Suppressor macrophage treated with lipopolysaccharide for 1 hour (primary cell): ENCODE measurements at regions not wholly inside any gene's neighbourhood (a gene's known extent, or its start where the extent isn't known, plus 50 kb on each side); places are given as distances from the start of the nearest gene placed in this dataset.
"Not testable (repeated sequence)": the region's sequence is repeated elsewhere in the genome, so short reads cannot be mapped to it uniquely, and the experiment has no call there.

ENCODE experiments used
- DNase-seq, 3 donors: peaks; one replicate each; pipeline ENCODE4 v3.0.0-alpha.2; 2020 to 2022

DNA sequence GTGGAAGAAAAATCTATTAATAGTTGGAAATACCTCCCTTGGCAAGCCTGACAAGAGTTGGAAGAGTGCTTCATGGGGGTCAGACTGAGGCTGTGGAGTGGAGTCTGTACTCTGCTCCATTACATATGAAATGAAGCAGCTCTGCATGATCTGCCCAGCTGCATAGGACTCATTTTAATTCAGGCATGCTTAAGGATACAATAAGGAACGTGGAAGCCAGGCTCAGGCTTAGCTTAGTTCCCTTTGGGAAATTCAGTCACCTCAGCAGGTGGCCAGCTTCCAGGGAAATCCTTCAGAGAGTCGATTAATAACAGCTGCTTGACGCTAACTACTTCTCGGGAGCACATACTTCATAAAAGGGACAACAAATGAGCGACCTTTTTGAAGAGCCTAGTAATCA, 1672.9 kb upstream of the WWC1 start:
- no peak for DNase-seq

DNA sequence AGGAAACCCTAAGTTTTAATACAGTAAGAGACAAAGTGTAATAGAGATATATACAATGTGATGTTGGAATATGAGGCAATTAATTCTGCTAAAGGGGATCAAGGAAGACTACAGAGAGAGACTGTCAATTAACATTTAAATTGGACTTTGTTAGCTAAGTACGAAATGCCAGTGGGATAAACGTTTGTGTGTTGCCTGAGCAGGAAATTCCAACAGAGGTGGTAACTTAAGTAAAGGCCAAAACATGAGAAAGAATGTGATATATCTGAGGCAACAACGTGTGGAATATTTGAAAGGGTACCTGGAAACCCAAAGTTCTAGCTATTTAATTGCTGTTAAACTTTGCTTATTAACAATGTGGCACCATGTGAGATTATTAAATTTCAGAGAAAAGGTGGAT, 1666.9 kb upstream of the WWC1 start:
- no peak for DNase-seq

DNA sequence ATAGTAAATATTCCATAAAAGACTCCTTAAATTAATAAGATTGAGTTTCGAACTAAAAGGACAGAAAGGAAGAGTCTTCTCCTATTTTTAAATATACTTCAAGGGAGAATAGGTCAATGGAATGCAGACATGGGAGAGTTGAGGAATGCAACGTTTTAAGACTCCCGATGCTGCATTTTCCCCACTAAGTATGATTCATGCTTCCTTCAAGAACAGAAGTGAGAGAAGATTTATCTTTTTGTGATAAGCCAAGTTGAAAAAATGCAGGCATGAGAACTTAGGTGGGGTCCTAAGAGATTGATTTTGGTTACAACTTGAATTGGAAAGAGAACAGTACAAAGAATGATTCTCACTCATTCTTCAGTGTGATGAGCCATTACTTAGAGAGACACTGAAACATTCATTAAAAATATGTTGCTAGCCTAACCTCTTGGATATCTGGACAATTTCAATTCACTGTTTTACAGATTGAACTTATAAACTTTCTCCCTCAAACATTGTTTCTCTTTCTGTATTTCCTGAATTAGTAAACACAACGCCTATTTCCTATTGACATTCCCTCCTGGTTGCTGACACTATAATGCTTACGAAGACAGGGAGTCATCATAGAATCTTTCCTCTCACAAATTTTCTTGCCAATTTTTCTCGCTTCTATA, 1666.1 kb upstream of the WWC1 start:
- no peak for DNase-seq

DNA sequence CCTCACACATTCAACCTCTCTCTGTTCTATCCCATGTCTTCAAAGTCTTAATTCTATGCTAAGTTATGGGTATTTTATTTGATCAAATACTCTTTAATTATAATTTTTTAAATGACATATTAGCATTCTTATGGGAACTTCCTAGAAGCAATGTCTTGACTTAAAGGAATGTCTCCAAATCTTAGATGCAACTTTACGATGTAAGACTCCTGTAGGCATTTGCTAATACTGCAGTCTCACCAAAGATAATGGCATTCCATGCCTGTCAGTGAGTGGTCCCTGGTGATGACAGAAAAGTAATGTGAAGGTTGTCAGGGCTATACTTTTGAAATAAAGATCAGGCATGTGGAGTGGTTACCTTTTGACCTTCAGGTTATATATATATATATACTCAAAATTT, 1654.2 kb upstream of the WWC1 start:
- DNase-seq, result no peak

DNA sequence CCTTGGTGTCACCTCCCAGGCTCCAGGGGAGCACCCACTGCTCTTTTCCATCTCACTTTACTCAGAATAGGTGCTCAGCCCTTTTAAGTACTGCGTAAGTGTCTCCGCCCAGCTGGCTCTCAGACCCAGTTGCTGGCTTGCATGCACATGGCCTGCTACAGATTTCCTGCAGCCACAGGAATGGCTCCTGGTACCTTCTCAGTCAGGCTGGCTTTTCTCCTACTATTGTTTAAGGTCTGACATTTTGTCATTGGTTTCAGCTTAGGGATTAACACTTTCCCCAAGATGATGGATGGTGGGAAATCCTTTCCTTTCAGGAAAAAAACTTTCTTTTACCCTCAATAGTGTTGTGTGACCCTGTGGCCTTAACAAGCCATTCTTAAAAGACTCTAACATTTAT, 1652.3 kb upstream of the WWC1 start:
- no peak for DNase-seq

DNA sequence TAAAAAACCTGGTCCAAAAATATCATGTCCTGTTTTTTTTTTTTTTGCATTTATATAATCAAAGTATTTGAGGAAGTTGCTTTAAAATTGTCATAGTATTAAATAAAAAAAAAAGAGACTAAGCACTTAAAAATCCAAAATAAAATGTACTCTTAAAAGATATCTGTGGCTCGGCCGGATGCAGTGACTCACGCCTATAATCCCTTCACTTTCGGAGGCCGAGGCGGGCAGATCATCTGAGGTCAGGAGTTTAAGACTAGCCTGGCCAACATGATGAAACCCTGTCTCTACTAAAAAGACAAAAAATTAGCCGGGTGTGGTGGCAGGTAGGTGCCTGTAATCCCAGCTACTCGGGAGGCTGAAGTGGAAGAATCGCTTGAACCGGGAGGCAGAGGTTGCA, 1651.3 kb upstream of the WWC1 start:
- not testable (repeated sequence) for DNase-seq

DNA sequence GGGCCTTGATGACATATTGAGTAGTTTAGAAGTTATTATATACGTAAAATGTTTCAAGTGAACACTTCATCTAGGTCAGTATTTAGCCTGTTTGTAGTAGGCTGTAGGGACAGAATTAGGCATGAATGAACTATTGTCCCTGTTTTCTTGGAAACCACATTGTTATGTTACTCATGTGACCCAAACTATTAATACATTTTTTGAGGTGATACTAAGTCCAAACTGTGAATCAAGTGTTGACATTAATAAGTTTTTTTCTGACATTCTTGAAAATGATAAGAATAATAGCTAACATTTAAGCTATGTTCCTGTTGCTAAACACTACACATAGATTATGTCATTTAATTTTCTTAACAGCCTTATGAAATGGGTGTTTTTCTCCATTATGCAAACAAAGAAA, 1642.7 kb upstream of the WWC1 start:
- DNase-seq, result no peak

DNA sequence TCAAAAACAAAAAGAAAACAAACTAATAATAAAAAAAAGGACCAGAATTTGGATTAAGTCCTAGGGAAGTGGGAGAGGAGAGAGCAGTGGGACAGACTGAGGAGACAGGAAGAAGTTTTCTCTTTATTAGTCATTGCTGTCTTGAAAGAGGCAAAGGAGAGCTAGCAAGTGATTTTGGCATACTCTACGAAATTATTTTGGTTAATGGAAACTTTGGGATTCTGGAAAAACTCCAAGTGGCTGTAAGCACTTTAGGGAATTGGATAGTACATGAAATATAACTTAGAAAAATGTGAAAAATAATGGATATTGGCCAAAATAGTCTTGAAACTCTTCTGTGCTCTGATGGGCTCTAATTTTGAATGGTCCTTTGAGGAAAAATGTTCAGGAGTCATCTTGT, 1641.8 kb upstream of the WWC1 start:
- DNase-seq, result no peak

DNA sequence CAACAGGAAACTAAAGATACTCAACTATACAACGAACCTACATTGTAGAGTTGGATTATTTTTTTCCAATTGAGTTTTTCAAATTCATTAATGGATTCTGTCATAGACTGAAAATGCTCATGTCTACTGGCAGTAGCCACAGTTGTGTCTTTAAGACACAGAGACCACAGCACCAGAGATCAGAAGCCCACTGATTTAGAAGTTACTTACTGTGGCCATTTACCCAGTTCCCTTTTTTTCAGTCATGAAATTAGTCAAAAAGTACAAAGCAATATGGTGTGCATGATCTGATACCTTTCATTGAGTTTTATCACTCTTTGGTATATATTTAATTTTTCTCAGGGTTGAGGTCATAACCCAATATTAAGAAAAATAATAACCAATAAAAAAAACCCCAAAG, 1640.2 kb upstream of the WWC1 start:
- no peak for DNase-seq

DNA sequence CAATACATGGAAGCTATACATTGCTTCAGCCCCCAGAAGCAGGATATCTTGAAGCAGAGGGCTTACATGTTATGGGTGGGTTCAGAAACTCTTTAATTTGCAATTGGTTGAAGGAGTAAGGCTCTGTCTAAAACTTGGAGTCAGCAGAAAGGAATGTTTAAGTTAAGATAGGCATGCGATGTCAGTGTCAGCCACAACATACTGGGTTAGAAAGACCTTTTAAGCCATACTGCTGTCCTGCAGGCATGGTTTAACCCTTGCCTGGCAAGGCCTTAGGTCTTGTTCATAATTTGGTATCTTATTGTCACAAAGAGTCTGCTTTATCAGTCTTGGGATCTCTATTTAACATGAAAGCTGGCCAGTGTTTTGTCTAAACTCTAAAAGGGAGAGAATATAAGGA, 1619.6 kb upstream of the WWC1 start:
- no peak for DNase-seq

DNA sequence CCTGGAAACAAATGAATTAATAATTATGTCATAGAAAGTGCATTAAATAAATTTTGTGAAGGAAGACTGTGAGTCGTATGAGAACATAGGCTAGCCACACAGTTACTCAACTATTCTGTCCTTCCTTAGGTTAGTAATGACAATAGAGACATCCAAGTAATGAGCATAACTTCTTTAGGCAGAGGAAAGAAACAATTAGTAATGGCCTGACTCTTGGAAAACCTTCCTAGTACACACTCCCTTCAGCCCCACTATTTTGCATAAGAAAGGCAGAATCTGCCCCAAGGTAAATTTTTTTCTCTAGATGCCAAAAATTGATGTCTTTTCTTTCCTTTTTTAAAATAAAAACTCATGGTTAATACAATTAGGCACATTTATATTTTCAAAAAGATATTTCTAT, 1619.0 kb upstream of the WWC1 start:
- no peak for DNase-seq

DNA sequence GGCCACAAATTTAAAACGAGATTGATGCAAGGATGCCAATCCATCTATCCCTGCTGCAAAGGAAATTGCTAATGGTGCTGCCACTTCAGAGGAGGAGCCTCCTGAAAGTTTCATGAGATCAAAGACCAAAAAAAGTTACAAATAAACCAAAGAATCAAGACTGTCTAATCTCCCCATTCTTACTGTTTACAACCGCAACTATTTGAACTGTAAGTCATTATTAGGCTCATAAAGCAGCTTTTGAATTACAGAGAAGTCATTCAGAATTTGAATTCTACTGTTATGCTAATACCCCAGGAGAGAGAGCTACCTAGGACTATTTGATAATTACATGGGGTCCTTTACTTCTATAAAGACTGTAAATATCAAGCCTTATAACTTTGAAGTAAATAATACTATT, 1613.6 kb upstream of the WWC1 start:
- DNase-seq, result no peak

DNA sequence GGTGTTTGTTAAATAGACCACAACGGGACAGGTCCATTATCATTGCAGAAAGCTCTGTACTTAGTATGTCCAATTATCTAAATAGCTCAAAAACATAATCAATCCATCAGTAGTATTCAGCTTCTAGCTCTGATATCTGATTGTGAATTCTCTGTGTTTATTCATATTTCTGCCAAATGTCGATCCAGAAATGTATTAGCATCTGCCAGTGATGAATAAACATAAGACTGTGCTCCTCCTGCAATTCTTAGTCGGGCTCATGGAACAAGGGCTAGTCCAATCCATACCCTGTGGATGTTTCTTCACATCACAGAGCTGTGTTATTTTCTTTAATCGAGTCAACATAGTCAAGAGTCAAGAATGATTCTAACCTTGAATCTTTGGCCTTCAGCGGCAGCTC, 1612.1 kb upstream of the WWC1 start:
- no peak for DNase-seq

DNA sequence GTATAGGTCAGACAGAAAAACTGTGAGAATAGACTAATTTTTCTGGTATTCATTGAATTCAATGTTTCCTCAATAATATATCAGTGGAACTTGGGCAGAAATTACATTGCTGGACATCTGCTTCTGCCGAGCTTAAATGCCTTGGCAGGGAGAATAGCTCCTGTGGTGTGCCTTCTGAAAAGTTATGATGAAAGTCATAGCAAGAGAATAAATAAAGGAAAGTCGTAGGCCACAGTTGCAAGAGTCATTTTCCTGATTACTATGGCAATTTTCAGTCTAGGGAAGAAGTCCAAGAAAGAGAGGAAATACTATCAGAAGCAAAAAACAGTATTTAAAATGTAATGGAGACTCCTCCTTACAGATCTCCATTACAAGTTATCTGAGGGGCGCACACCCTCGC, 1596.1 kb upstream of the WWC1 start:
- no peak for DNase-seq

DNA sequence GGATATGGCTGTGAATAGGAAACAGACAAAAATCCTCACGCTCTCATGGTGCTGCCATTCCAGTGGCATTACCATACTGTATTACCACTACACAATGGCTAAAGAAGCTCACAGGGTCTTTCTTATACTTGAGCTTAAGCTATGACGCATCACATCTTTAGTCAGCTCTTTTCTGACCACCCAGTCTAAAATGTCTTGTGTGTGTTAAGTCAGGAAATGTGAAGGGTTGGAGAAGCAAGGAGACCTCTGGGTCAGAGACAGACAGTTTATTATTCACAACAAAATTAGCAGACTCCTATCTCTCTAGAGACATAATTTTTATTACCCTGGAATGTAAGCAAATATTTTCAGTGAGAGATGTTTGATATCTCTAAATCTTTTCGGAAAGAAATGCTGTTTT, 1583.2 kb upstream of the WWC1 start:
- no peak for DNase-seq

DNA sequence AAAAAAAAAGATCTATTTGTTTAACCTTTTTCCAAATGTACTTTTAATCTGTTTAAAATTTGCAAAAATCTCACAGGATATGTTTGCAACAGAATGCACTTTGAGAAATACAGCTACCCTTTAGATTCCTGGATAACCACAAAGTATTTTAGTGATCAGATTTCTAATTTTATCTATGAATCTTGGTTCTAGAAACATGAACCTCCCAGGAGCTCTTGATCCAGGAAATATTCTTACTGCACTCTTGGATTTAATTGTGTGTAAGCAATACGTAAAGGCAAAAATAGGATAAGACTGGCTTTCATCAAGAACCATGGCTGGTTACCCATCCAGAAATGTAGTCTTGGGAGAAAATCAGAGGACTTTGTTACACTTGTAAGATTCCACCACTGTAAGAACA, 1581.8 kb upstream of the WWC1 start:
- no peak for DNase-seq

DNA sequence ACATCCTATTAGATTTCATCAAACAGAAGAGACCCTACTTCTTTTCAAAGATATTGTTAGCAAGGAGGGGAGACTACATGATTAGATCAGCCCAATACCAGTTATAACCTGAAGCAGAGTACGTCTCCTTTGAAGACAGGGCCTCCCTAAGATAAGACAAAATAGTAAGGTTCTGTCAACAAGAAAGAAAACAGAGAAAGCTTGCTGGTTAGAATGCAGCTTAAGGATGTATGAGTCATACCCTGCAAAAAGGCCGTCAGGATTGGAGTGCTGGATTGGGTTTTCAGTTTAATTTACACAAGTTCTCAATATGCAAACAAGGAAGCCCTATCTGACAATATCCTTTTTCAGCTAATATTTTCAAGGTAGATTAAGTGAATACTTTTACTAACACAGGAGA, 1581.2 kb upstream of the WWC1 start:
- DNase-seq, result no peak

DNA sequence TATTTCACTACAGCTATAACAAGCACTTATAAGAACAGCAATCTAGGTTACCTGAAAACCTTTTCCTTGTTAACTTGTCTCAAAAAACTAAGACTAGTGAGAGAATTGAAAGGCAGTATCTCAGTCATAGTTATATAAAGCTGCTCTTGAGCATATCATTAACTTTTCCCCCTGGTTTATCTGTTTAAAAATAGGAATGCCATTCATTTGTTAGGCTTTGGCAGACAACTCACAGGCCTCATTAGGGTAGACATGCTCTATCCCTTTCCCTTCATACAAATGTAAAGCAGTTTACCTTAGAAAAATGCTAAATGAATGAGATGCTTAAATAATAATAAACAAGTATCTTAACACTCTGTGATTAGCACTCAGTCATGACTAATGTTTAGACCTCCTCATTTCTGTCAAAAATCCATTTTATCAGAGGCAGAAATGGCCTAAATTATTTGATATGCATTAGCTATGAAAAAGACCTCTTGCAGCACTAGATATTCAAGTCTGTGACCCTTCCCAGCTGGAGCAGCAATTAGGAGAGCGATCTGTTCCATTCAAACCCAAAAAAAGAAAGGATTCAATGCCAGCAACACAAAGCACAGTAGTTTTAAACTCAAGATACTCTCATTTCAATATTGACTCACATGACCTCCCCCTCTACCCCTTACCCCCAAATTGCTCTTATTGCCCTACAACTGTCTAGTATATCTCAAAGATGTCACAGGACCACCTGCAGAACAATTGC, 1578.8 kb upstream of the WWC1 start:
- DNase-seq, result no peak

DNA sequence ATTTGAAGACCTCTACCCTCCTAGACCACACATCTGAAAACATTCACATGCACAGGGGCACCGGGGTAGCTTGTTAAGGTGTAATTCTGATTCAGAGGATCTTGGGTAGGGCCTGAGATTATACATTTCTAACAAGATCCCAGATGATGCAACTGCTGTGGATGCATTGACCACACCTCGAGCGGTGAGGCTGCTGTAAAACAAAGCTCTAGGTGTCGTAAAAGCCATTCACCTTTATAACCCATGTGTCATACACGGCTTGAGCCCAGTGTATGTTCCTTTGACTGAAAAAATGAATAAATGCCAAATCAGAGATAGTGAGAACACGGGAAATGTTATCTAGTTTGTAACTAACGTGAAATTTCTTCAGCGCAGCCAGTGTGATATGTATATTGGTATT, 1578.2 kb upstream of the WWC1 start:
- no peak for DNase-seq

DNA sequence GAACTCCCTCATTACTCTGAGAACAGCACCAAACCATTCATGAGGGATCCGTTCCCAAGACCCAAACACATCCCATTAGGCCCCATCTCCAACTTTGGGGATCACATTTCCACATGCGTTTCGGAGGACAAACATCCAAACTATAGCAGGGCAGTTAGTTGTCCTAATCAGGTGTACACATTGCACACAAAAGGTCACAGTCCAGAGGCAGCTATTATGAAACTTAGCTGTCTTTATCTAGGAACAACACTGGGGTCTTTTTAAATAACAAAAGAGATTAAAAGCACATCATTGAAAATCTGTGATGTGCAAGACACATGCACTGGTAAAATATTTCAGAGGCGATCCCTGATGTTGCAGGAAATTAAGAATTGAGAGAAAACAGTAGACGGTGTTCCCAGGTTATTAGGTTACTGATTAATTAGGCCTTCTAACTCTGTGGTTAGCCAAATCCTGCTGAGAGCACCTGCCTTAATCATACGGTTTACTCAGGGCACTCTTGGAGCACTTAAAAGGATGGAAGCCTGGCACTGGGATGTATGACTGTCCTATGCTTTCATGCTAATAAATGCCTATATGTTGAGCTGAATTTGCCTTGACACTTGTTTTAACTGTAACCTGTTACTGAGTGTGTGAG, 1574.5 kb upstream of the WWC1 start:
- no peak for DNase-seq

DNA sequence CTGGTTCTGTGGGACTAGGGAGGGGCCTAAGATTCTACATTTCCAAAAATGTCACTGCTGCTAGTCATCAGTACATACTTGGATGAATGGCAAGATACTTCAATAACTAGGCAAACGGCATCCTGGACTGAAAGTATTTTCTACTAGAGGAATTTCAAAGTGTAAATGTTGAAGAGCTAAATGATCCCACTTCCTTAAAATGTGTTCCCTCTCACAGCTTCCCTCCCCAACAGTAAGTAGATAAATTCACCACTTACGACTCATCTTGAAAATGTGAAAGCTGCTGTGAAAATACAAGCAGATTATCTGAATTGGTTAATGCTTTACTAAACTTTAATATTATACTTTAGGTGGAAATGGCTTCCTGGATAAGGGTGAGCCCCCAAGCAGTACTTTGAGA, 1571.5 kb upstream of the WWC1 start:
- DNase-seq, result no peak

DNA sequence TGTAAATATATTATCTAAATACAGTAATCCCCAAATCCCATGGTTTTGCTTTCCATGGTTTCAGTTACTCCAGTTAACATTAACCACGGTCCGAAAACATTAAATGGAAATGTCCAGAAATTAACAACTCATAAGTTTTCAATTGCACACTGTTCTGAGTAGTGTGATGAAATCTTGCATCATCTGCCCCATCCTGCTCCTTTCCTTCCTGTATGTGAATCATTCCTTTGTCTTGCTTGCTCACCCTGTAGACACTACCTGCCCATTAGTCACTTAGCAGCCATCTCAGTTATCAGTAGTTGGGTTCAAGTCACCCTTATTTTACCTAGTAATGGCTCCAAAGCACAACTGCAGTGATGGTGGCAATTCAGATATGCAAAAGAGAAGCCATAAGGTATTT, 1568.5 kb upstream of the WWC1 start:
- no peak for DNase-seq

DNA sequence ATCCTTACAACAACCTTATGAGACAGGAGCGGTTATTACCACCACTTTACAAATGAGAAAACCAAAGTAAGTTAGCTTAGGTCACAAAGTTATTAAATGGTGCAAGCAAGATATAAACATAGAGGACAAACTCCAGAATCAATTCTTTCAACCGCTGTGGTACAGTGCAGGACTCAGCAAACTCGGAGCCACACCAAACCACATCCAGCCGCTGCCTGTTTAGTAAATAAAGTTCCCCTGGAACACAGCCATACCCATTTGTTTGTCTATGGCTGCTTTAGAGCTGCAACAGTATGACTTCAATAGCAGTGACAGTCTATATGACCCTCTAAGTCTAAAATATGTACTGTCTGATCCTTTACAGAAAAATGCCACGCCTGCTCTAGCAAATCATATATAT, 1567.2 kb upstream of the WWC1 start:
- no peak for DNase-seq

DNA sequence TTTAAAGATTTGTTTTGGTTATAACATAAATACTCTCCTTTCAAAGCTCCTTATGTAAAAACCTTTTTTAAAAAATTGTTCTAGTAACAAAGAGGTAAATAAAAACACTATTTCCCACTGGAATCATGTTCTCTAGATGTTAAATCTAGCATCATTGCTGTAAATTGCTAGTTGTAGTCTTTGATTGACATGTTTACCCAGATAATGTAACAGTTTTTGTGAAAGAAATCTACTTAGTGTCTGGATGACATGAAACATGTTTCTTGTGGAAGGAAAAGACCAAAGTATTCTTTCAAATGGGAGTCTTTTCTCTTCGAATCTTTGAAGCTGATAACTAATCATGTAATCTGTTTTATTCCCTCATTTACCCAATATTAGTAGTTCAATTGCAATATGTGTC, 1565.9 kb upstream of the WWC1 start:
- no peak for DNase-seq

DNA sequence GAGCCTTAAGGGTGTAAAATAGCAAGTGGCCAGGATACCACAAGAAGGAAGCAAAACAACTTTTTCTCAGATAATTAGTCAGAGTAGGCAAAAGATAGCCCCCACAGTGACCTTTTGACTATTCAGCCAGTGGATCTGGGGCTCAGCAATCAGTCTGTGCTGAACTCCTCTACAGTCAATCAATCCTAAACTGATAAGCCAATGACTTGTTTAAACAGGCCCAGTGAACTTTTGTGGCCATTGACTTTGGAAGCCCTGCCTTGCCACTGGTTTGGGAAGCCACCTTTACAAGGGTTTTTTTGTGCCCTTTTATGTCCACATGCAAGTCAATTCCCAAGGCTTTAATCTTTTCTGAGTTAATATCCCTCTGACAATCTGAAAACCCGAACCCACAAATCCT, 1565.0 kb upstream of the WWC1 start:
- DNase-seq, result no peak
